ENCODE measurements at regions not wholly inside any gene's neighbourhood (a gene's known extent, or its start where the extent isn't known, plus 50 kb on each side); places are given as distances from the start of the nearest gene placed in this dataset.

DNA sequence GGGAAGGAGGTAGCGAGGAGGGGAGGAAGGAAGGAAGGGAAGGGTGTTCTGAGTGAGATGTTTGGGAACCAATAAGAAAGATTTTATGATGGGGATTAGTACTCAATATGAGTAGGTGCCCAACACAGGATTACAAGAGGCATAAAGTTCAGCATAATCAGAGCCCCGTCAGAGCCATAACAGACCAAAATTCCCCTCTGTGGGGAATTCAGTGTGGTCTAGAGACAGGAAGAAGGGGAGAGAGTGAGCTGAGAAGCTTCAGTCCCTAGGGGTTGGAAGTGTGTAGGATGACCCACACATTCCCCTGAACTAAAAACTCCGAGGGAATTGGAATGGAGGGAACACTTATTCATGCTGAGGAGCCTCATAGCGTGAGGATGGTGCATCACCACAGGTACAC is 160.3 kb upstream of the SASH1 start:
- no peak for DNase-seq

DNA sequence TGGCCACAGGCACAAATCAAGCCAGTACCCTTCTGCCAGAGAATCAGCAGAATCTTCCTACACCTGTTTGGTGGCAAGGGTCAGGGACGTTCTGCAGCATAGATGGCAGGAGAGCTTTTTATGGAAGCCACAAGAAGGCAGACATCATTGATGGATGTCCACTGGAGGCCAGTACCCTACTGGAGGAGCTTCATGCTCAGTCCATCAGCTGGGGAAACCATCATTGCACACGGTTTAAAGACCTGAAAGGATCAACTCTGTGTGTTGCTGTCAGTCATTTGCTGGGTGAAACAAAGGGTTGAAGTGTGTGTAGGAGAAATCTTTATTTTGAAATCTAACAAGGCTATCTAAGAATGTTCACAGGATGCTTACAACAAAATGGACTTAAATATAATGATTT is 158.9 kb upstream of the SASH1 start:
- no peak for DNase-seq

DNA sequence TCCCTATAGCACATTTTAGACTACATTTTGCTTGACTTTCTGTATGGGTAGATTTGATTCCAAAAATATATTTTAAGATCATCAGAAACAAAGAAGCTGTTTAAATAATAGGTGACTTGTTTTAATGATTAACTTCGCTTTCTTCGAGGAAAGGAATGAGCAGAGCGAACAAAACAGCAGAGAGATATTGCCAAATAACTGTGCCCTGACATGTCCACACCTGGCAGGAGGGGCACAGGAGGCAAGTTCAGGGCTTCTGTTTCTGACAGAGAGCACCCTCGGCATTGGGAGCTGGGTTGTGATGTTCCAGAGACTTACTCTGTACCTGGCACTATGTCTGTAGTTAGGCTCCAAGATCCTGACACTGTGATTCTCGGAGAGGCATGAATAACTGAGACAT is 155.7 kb upstream of the SASH1 start:
- DNase-seq = no peak

- no peak for DNase-seq
Measured at GRCh38 chr6:148192310-148192709, 150.3 kb upstream of the SASH1 start.

- DNase-seq = no peak
Measured at GRCh38 chr6:148193063-148193680, 149.5 kb upstream of the SASH1 start.

GRCh38 chr6:148195511-148195910 is 147.1 kb upstream of the SASH1 start:
- no peak for DNase-seq

DNA sequence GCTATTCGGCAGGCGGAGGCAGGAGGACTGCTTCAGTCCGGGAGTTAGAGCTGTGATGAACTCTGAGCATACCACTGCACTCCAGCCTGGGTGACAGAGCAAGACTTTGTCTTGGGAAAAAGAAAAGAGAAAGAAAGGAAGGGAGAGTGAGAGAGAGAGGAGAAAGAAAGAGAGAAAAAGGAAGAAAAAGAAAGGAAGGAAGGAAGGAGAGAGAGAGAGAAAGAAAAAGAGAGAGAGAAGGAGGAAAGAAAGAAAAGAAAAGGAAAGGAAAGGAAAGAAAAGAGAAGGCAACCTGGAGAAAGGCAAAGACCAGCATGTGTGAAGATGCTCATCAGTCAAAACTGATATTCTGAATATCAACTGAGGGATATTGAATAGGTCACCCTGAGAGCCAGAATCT is 143.1 kb upstream of the SASH1 start:
- no peak for DNase-seq

DNA sequence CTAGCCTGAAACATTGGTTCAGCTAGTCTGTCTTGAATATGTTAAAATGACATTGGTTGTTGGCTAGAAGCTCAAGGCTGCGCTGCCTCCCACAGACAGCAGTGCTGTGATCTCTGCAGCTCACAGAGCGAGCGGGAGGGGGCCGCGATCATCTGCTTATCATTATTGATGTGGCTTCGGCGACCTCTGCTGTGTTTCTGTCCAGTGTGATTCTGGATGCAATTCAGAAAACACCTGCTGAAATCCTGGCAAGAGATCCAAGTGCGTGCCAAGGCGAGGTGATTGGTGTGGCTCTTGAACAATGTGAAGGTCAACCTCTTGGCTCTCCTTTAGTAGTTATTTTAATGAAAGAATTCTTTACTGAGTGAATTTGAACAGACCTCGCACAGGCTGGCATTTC is 142.3 kb upstream of the SASH1 start:
- DNase-seq = no peak

- DNase-seq = no peak
Measured at GRCh38 chr6:148200781-148201180, 141.9 kb upstream of the SASH1 start.

- no peak for DNase-seq
Measured at GRCh38 chr6:148203281-148203925, 139.2 kb upstream of the SASH1 start.

DNA sequence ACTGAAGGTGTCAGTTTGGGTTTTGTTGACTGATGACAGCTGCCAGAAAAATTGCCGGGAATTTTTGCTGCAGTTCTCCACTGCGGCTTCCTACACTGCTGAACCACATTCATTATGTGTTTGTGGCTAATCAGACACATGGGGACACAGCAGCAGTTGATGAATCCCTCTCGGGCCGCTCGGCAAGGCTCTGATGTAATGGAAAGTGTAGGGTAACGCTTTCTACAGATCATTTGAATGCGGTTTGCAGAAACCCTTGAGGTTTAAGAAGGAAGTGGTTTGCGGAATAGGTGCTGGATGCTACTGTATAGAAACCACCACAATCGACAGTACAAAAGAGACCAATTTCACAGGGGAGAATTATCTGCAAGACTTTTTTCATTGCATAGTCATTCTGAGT is 138.7 kb upstream of the SASH1 start:
- DNase-seq = no peak

DNA sequence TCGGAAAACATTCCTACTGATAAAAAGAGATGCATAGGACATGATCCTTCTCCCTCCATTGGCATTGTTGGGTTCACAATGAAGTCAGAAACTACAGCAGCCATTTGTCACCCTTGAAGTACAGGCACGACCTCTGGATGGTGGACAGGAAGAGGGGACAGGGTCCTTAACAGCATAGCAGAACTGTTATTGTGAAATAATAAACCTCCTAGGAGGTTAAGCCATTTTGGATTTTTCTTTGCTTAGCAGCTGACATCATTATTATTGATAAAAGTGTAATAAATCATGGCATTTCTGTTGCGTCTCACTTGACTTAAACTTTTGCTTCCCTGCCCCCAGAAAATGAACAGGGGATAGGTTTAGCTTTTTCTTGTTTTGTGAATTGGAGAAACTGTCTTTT is 134.3 kb upstream of the SASH1 start:
- no peak for DNase-seq

- DNase-seq = no peak
Measured at GRCh38 chr6:148211777-148212324, 130.8 kb upstream of the SASH1 start.

DNA sequence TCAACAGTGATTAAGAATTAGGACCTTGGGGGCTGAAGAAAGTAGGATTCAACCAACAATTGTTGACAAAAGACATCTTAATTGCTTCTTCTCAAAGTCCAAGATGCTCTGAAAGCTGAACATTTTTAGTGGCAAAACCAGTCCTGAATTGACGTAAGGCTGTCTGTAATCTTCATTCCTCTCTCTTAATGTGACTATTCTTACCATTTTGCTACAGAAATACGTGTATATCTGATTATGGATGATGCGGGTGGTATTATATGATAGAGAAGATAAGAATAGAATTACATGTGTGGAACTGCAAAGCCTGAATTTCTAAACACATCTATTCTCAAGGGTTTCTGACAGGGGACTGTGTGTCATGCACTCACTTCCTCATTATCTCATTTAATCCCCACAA is 130.3 kb upstream of the SASH1 start:
- no peak for DNase-seq

- no peak for DNase-seq
Measured at GRCh38 chr6:148213366-148213765, 129.3 kb upstream of the SASH1 start.

DNA sequence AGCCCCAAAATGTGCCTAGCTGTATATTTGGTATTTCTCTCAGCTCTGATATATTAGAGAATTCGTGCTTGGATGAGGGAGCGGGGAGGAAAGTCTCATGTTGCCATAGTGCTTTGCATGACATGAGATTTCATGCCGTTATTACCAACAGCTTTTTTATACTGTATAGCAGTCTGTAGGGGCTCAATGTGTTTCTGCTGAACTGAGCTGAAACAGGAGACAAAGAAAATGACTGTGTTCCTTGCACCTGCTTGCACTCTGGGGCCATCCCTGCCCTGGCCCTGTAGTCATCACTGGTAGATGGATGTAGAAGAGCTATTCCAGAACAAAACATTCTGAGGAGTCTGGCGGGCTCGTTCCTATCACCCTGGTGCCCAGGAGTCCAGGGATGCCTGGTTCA is 128.0 kb upstream of the SASH1 start:
- DNase-seq = no peak

- DNase-seq = no peak
Measured at GRCh38 chr6:148217051-148217450, 125.6 kb upstream of the SASH1 start.

- DNase-seq = no peak
Measured at GRCh38 chr6:148217921-148218320, 124.7 kb upstream of the SASH1 start.

DNA sequence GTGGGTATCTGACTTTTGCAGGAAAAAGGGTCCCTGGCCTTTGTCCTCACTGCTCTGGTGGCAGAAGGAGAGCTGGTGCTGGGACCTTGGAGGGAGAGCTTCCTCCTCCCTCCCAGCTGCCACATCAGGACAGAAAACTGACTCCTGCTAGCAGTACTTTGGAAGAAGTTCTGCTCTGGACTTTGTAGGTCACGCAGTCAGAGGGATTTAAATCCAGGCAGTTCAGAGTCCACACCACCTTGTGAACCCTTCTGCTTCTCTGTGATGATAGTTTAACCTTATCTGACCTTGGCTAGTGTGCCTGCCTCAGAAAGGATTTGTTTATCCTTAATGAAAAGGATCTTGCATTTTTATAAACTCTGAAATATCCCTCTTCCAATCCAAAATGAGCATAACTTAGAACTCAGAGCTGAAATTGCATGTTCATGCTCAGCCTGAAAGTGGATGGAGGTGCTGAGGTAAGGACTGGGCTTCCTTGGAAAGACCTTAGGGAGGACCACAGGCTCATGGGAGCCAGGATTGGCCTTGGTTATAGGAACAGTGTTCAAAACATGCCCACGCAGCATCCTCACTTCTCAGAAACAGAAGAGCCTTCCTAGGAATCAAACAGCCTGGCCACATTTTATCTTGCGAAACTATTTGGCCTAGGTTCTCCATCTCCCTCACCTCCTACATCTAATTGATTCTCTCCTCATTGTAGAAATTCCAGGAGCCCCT is 123.9 kb upstream of the SASH1 start:
- no peak for DNase-seq

DNA sequence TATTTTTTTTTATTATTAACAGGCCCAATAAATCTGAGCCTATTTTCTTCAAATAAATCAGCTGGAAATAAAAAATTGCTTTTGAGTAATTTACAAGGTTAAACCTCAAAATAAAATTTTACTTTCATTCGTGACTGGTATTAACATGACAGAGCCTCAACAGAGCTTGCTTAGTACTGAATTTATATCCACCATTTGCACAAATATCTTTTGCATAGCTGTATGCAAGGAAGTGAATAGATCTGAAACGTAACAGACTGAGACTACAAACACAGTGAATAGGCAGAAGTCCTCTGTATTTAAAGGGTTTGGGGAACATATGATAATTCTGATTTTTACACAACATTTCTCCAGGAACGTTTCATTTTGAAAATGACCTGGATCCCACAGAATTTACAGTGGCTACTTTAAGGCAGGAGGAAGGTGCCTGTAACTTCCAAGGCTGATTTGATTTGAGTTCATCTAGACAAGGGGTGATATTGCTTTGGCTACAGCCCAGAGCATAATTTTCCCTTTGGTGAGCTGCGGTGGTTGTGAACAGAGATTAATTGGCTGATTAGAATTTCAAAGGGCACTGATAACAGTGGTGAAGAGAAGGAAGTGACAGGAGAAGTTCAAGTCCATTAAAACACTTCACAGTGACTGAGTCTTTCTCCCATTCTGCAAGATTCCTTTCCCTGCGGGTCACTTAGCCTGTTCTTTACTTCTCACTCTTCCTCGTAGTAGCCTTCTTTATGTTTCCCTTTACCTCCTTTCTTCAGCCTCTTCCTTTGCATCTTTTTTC is 121.2 kb upstream of the SASH1 start:
- DNase-seq = no peak

- no peak for DNase-seq
Measured at GRCh38 chr6:148222376-148222775, 120.3 kb upstream of the SASH1 start.

GRCh38 chr6:148222846-148223245 is 119.8 kb upstream of the SASH1 start:
- DNase-seq = no peak

- no peak for DNase-seq
Measured at GRCh38 chr6:148223424-148223842, 119.2 kb upstream of the SASH1 start.

Measured in NCI-H446 treated with DMSO at 0.1 percent for 48 hours (cell line).